Fibroblast of lung (primary cell): ENCODE measurements at regions not wholly inside any gene's neighbourhood (a gene's known extent, or its start where the extent isn't known, plus 50 kb on each side); places are given as distances from the start of the nearest gene placed in this dataset.

ENCODE experiments used
- DNase-seq, 2 donors: peaks; one replicate each; pipeline versions ENCODE4 v3.0.0 to v3.0.0-alpha.2; 2010; ENCODE audit warnings: low read depth in 2 of 2
- H2AFZ ChIP-seq: 2 replicates; pipeline ENCODE4 v1.5.1; 2012; ENCODE audit warnings: low read length, control low read depth, inconsistent platforms
- H3K27ac ChIP-seq: 2 replicates; pipeline ENCODE4 v1.5.1; 2011; ENCODE audit warnings: low read length, control low read depth; ENCODE audit not compliant: insufficient read depth
- H3K27me3 ChIP-seq: 2 replicates; pipeline ENCODE4 v1.5.1; 2011; ENCODE audit warnings: mild to moderate bottlenecking, low read length; ENCODE audit not compliant: control insufficient read depth, insufficient read depth
- H3K36me3 ChIP-seq: 2 replicates; pipeline ENCODE4 v1.5.1; 2011; ENCODE audit warnings: low read length; ENCODE audit not compliant: control insufficient read depth, insufficient read depth
- H3K4me1 ChIP-seq: 2 replicates; pipeline ENCODE4 v1.5.1; 2011; ENCODE audit warnings: low read length; ENCODE audit not compliant: control insufficient read depth, insufficient read depth; ENCODE audit errors: extremely low read depth
- H3K4me2 ChIP-seq: 2 replicates; pipeline ENCODE4 v1.5.1; 2011; ENCODE audit warnings: low read length, control low read depth; ENCODE audit not compliant: insufficient read depth; ENCODE audit errors: extremely low read depth
- H3K4me3 ChIP-seq, 4 experiments: fragments of 200-600 bp in 1 of 4; sonication (generic) in 1 of 4; replicated peaks in 1 of 4; 2 replicates each; pipeline ENCODE4 v1.5.1; 2011 to 2016; ENCODE audit warnings: low read length in 4 of 4, low read depth in 3 of 4, mild to moderate bottlenecking in 3 of 4, control low read depth in 2 of 4, inconsistent platforms in 1 of 4, mixed read lengths in 1 of 4; ENCODE audit not compliant: insufficient read depth in 1 of 4; ENCODE audit errors: control extremely low read depth in 1 of 4
- H3K79me2 ChIP-seq: 2 replicates; pipeline ENCODE4 v1.5.1; 2012; ENCODE audit warnings: mild to moderate bottlenecking, low read length, inconsistent platforms; ENCODE audit not compliant: control insufficient read depth, insufficient read depth
- H3K9ac ChIP-seq: 2 replicates; pipeline ENCODE4 v1.5.1; 2011; ENCODE audit warnings: mild to moderate bottlenecking, low read length, control low read depth; ENCODE audit not compliant: insufficient read depth
- H3K9me3 ChIP-seq: 2 replicates; pipeline ENCODE4 v1.5.1; 2012; ENCODE audit warnings: low read depth, low read length; ENCODE audit not compliant: control insufficient read depth, insufficient read depth
- H4K20me1 ChIP-seq: 2 replicates; pipeline ENCODE4 v1.5.1; 2011; ENCODE audit warnings: low read length; ENCODE audit not compliant: control insufficient read depth, insufficient read depth; ENCODE audit errors: extremely low read depth
- EZH2 ChIP-seq: IDR thresholded peaks from 2 replicates; pipeline ENCODE4 v1.5.1; 2012; ENCODE audit warnings: low read length, control low read depth, mild to moderate bottlenecking; ENCODE audit errors: missing control alignments
- TF ChIP-seq, protein P1 (sequence below), 2 donors: IDR thresholded peaks in 1 of 2; conservative IDR thresholded peaks in 1 of 2; 1 replicate in 1 of 2; 2 replicates in 1 of 2; pipeline ENCODE4 v1.5.1; 2011 to 2012; ENCODE audit warnings: low read length in 2 of 2, control low read depth in 1 of 2, inconsistent platforms in 1 of 2, low read depth in 1 of 2, mild to moderate bottlenecking in 1 of 2

DNA sequence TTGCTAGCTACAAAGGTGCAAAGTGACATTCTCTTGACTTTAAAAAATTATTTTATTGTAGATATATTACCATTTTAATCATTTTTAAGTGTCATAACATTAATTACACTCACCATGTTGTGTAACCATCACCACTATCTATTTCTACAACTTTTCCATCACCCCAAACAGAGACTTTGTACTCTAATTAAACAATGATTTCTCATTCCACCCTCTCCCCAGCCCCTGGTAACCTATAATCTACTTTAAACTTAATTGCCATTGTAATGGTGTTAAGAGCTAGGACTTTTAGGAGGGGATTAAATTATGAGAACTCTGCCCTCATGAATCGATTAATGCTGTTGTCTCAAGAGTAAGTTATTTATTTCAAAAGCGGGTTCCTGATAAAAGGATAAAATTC lies 352.9 kb upstream of the SEL1L start:
- Histone ChIP-seq H3K27me3 (no peaks in the 10 kb centered on the region), H3K4me3 (no peak overlapping the region), H3K4me2 (no peak overlapping the region), H3K79me2 (no peaks in the 10 kb centered on the region), H3K36me3 (no peaks in the 10 kb centered on the region), H3K9ac (no peak overlapping the region), H4K20me1 (no peaks in the 10 kb centered on the region), H2AFZ (no peak overlapping the region), H3K4me1 (no peaks in the 10 kb centered on the region), H3K9me3 (no peaks in the 10 kb centered on the region), H3K27ac (no peak overlapping the region)
- no peak for DNase-seq
- TF ChIP-seq EZH2 = no peak
- TF ChIP-seq, protein P1, sequence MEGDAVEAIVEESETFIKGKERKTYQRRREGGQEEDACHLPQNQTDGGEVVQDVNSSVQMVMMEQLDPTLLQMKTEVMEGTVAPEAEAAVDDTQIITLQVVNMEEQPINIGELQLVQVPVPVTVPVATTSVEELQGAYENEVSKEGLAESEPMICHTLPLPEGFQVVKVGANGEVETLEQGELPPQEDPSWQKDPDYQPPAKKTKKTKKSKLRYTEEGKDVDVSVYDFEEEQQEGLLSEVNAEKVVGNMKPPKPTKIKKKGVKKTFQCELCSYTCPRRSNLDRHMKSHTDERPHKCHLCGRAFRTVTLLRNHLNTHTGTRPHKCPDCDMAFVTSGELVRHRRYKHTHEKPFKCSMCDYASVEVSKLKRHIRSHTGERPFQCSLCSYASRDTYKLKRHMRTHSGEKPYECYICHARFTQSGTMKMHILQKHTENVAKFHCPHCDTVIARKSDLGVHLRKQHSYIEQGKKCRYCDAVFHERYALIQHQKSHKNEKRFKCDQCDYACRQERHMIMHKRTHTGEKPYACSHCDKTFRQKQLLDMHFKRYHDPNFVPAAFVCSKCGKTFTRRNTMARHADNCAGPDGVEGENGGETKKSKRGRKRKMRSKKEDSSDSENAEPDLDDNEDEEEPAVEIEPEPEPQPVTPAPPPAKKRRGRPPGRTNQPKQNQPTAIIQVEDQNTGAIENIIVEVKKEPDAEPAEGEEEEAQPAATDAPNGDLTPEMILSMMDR (conservative IDR thresholded peaks at IDR 0.05 in 1 of 2, IDR thresholded peaks at IDR 0.05 in 1 of 2; ENCODE audit: low read depth in 1 of 2, low read length in 2 of 2) = no peak

- Histone ChIP-seq H2AFZ (no peak overlapping the region), H3K4me1 (no peaks in the 10 kb centered on the region), H3K4me3 (no peak overlapping the region), H3K36me3 (no peaks in the 10 kb centered on the region), H3K9me3 (no peaks in the 10 kb centered on the region), H3K4me2 (no peak overlapping the region), H3K79me2 (no peaks in the 10 kb centered on the region), H3K9ac (no peak overlapping the region), H3K27me3 (no peaks in the 10 kb centered on the region), H3K27ac (no peak overlapping the region), H4K20me1 (no peaks in the 10 kb centered on the region)
- TF ChIP-seq, protein P1 (conservative IDR thresholded peaks at IDR 0.05 in 1 of 2, IDR thresholded peaks at IDR 0.05 in 1 of 2; ENCODE audit: low read depth in 1 of 2, low read length in 2 of 2) = no peak
- no peak for TF ChIP-seq EZH2
- DNase-seq = no peak
These were observed 355.9 kb upstream of the SEL1L start for GRCh38 chr14:81889529-81889928.

GRCh38 chr14:81890020-81890419 lies 356.4 kb upstream of the SEL1L start:
- no peak overlapping the region for H3K27ac ChIP-seq
- H3K9me3 ChIP-seq = no peaks in the 10 kb centered on the region
- H3K4me1 ChIP-seq = no peaks in the 10 kb centered on the region
- no peak overlapping the region for H3K4me3 ChIP-seq
- H2AFZ ChIP-seq = no peak overlapping the region
- no peak for DNase-seq
- no peak overlapping the region for H3K9ac ChIP-seq
- no peaks in the 10 kb centered on the region for H3K36me3 ChIP-seq
- TF ChIP-seq, protein P1 (conservative IDR thresholded peaks at IDR 0.05 in 1 of 2, IDR thresholded peaks at IDR 0.05 in 1 of 2; ENCODE audit: low read depth in 1 of 2, low read length in 2 of 2) = no peak
- TF ChIP-seq EZH2 = no peak
- no peaks in the 10 kb centered on the region for H3K27me3 ChIP-seq
- H3K4me2 ChIP-seq = no peak overlapping the region
- H3K79me2 ChIP-seq = no peaks in the 10 kb centered on the region
- H4K20me1 ChIP-seq = no peaks in the 10 kb centered on the region
